ENCODE measurements at regions not wholly inside any gene's neighbourhood (a gene's known extent, or its start where the extent isn't known, plus 50 kb on each side); places are given as distances from the start of the nearest gene placed in this dataset.

DNA sequence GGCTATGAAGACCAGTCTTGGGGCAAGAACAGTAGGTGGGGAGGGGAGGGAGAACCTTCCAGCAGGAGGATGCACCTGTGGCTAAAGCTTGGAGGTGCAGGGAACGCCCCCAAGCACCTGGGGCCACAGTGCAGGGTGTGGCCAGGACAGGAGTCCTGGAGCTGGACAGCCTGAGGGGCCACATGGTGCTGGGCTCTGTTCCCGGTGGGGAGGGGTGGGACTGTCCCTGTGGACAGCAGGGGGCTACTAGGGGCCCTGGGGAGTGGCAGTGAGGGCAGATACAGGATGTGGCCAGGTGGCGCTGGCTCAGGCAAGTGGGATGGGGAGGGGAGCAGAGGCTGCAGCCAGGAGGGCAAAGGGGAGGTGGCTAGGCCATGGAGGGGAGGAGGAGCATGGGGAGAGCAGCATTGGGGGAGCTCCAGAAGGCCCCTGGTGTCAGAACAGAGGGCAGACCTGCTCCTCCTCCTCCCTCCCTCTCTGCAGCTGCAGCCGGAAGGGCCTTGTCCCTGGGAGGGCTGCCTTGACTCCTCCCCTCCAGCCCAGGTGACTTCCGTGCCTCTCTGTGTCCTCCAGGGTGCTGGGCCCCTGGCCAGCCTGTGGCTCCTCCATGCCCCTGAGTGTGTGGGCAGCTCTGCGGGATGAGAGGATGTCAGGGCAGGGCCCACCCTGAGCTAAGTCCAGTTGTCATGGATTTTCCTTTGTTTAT lies 68.4 kb upstream of the DLK1 start:
- no peak for DNase-seq (ENCODE audit: low spot score)

DNA sequence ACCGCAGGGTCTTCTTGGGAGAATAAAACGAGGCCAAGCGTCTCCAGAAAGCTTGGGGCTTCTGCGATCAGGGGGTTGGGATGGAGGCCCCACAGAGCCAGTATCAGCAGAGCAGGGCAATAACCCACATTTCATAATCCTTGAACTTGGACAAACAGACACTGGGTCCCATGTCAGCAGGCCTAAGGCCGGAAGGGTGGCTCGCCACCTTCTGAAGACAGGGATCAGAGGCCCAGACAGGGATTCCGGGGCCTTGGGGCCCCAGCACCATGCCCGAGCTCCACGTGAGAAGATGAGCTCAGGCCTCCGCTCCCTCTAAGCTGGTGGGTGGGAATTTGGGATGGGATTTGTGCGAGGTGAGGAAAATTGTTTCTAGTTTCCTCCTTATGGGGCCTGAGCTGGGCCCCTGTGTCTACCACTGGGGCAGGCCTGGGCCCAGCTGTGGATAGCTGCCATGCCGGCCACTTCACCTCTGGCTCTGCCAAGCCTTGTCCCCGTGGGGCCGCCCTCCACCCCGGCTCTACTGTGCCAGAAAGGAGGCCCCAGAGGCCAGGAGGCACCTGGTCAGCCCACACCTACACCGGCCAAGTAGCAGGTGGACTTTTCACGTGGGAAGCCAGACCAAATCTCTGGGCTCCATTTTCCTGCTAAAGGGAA lies 67.2 kb upstream of the DLK1 start:
- no peak for DNase-seq (ENCODE audit: low spot score)

- no peak for DNase-seq (ENCODE audit: low spot score)
Measured at GRCh38 chr14:100660498-100660881, 66.2 kb upstream of the DLK1 start.

GRCh38 chr14:100660882-100661635 lies 65.6 kb upstream of the DLK1 start:
- peak; percentile 64 for DNase-seq (ENCODE audit: low spot score)

- DNase-seq (ENCODE audit: low spot score) = peak; percentile 68
Measured at GRCh38 chr14:100662879-100663760, 63.6 kb upstream of the DLK1 start.

- DNase-seq (ENCODE audit: low spot score) = no peak
Measured at GRCh38 chr14:100663761-100664052, 63.0 kb upstream of the DLK1 start.

DNA sequence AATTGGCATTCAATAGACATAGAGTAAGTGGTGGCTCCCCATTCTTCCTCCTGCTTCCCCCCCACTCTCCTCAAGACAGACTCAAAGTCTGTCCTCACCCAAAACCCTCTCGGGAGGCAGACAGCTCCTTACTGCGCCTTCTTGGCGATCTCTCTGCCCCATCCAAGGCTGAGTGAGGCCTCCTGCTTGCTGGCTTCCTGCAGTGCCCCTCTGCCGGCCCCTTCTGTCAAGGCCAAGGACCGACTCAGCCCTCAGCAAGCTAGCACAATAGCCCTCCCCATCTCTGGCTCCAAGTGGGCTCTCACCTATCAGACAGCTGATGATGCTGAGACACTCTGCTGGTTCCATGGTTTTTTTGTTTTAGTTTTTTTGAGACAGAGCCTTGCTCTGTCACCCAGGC lies 62.5 kb upstream of the DLK1 start:
- DNase-seq (ENCODE audit: low spot score) = no peak

DNA sequence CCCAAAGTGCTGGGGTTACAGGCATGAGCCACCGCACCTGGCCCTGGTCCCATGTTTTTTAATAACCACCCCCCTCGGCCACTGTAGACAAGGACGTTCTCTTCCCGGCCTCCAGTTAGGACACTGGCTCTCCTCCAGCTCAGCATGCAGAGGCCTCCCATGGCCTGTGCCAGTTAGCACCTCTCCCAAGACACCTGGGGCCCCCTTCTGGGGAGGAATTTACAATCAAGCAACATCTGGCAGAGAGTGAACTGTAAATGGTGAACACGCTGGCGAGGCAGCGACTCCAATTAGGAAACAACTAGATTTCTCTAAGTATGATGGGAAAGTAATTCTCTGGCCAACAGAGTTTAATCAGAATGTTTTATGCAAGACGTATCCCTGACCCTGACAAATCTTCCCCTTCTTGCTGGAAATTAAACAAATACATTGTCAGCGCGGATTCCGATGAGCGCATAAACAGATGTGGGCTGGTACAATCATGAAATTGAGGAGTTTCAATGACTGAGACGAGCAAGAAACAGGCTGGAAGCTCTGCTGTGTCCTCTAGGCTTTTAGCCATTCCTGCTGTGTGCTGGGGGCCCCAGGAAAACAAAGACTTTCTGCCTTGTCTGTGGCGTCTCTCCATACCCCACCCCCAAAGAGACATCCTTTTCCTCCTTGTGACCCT lies 61.7 kb upstream of the DLK1 start:
- DNase-seq (ENCODE audit: low spot score) = peak; percentile 56

DNA sequence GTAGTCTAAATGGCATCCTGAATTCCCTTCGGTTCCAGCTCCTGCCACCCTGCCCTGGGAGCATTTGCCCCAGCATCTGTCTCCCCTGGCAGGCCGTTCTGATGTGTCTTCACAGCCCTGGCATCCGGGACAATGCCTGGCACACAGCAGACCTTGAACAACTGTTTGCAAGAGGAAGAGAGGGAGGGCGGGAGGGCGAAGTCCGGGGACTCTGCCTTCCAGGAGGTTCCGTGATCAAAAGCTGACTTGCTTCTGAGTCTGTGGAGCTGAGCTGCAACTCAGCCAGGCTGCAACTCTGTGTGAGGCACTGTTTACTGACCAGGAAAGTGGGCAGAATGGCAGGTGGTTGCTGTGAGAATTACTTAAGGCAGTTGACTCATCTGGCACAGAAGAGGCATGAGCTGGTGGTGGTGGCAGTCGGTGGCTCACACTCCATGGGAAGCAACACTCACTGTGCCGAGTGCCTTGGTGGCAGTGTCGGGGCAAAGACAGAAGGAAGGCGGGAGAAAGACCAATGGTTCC lies 61.1 kb upstream of the DLK1 start:
- no peak for DNase-seq (ENCODE audit: low spot score)

GRCh38 chr14:100666403-100666802 lies 60.3 kb upstream of the DLK1 start:
- no peak for DNase-seq (ENCODE audit: low spot score)

GRCh38 chr14:100666851-100667250 lies 59.8 kb upstream of the DLK1 start:
- no peak for DNase-seq (ENCODE audit: low spot score)

GRCh38 chr14:100667656-100668055 lies 59.0 kb upstream of the DLK1 start:
- no peak for DNase-seq (ENCODE audit: low spot score)

GRCh38 chr14:100668352-100668751 lies 58.3 kb upstream of the DLK1 start:
- no peak for DNase-seq (ENCODE audit: low spot score)

GRCh38 chr14:100669011-100669412 lies 57.7 kb upstream of the DLK1 start:
- DNase-seq (ENCODE audit: low spot score) = no peak

- DNase-seq (ENCODE audit: low spot score) = no peak
Measured at GRCh38 chr14:100669468-100669867, 57.2 kb upstream of the DLK1 start.

DNA sequence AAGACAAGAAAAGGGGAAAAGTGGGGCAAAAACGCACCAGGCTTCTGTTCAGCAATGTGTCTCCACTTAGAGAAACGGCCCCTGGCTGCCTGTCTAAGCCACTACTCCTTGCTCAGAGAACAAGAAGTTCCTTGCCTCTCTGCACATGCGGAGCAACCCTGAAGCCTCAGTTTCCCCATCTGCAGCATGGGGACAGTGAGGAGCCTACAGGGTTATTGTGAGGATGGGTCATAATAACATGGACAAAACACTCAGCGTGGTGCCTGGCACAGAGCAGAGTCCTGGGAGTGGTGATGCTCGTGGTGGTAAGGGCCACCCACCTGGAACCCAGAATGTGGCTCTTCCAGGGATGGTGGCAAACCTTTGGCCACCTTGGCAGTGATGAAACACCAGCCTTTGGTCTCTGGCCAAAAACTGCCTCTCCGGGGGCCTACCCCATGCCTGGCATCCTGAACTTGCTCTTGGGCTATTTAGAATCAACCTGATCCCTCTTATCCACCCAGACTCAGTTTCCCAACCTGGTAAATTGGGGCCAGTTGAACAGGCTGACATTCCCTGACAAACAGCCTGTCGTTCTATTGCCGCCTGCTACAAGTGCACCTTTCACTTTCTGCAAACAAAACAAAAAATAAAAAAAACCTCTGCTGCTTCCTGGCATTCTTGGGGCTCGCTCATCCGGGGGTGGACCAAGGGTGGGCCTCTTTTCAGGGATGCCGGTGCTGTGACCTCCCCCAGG lies 56.5 kb upstream of the DLK1 start:
- no peak for DNase-seq (ENCODE audit: low spot score)

DNA sequence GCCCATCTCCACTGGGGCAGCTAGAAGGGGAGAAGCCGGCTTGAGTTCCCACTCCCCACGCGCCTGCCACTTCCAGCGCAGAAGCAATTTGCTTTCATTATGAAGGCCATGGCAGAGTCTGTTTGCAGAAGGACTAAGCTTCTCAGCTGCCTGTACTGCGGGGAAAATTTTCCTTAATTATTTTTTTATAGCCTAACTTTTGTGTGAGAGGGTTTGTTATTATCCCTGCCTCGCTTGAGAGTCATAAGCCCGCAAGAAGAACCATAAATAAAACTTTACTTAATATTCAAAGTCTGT lies 56.0 kb upstream of the DLK1 start:
- no peak for DNase-seq (ENCODE audit: low spot score)

GRCh38 chr14:100671386-100671901 lies 55.2 kb upstream of the DLK1 start:
- no peak for DNase-seq (ENCODE audit: low spot score)

GRCh38 chr14:100671906-100672305 lies 54.8 kb upstream of the DLK1 start:
- no peak for DNase-seq (ENCODE audit: low spot score)

- DNase-seq (ENCODE audit: low spot score) = peak; percentile 71
Measured at GRCh38 chr14:100673085-100673806, 53.4 kb upstream of the DLK1 start.
